Calu3 (cell line): ENCODE measurements at regions not wholly inside any gene's neighbourhood (a gene's known extent, or its start where the extent isn't known, plus 50 kb on each side); places are given as distances from the start of the nearest gene placed in this dataset.

Experiments
- BruUV-seq: library from RNA; stranded (reverse); fragments of 400-500 nt; replicated peaks from 2 replicates; lab custom pipeline; 2021; lab: Mats Ljungman, UMichigan
- CTCF ChIA-PET: fragments of 300-600 bp; sonication (Branson Sonifier 250); formaldehyde crosslinking; loops from one replicate; lab custom pipeline; 2022; ENCODE audit warnings: antibody characterized with exemption; lab: Charles Lee
- DNase-seq: peaks from one replicate; pipeline ENCODE4 v3.0.0; 2022
- H3K27ac Mint-ChIP-seq: one replicate; pipeline ENCODE4 v1.8.0; 2022; ENCODE audit warnings: mixed read lengths; ENCODE audit not compliant: unreplicated experiment
- H3K27me3 Mint-ChIP-seq: one replicate; pipeline ENCODE4 v1.8.0; 2022; ENCODE audit warnings: mixed read lengths; ENCODE audit not compliant: unreplicated experiment
- H3K36me3 Mint-ChIP-seq: one replicate; pipeline ENCODE4 v1.8.0; 2022; ENCODE audit warnings: mild to moderate bottlenecking, moderate library complexity, mixed read lengths; ENCODE audit not compliant: insufficient read depth, unreplicated experiment
- H3K4me1 Mint-ChIP-seq: one replicate; pipeline ENCODE4 v1.8.0; 2022; ENCODE audit warnings: mild to moderate bottlenecking, low read depth, mixed read lengths; ENCODE audit not compliant: unreplicated experiment
- H3K4me3 Mint-ChIP-seq: one replicate; pipeline ENCODE4 v1.8.0; 2022; ENCODE audit warnings: mild to moderate bottlenecking, low read depth, moderate library complexity, mixed read lengths; ENCODE audit not compliant: unreplicated experiment
- H3K9me3 Mint-ChIP-seq: one replicate; pipeline ENCODE4 v1.8.0; 2022; ENCODE audit warnings: low read depth, mixed read lengths; ENCODE audit not compliant: unreplicated experiment
- CTCF ChIP-seq: fragments of 200-600 bp; IDR thresholded peaks from one replicate; pipeline ENCODE4 v1.8.0; 2022; ENCODE audit warnings: antibody characterized with exemption; ENCODE audit not compliant: unreplicated experiment
- intact Hi-C: fragments of 100-400 bp; cut with micrococcal nuclease; formaldehyde crosslinking; loops from one replicate; pipeline ENCODE4 v1.10.0; 2022; ENCODE audit not compliant: unreplicated experiment

DNA sequence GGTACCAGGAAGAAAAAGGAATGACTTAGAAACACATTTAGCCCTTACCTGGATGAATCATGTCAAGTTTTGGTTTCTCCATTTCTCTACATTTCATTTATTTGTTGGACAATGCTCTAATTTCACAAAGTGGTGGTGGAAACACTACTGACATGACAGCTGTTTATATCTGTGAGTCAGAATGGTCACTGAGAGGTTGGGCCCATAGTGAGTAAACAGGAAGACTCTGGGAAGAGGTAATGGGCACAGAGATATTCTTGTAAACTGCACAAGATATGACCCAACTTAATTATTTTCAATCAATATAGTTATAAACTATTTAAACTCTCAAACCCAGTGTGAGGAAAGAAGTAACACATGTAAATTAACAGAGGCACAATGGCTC lies 176.3 kb upstream of the MEOX2 start:
- CTCF ChIA-PET, result interaction anchor here (1.2 kb wide), 1 partner anchor 27 kb away, joined by 3 read pairs; no protein-coding TSS in a partner anchor
- H3K36me3 Mint-ChIP-seq, result no peaks in the 10 kb centered on the region
- H3K4me1 Mint-ChIP-seq, result no peaks in the 10 kb centered on the region
- intact Hi-C loops, result no loop called here
- no peak for TF ChIP-seq CTCF
- no peak for DNase-seq
- H3K27ac Mint-ChIP-seq, result no peak overlapping the region
- H3K9me3 Mint-ChIP-seq, result peaks cover 2% of the 10 kb centered on the region
- BruUV-seq, result no TSS peak
- H3K4me3 Mint-ChIP-seq, result no peak overlapping the region
- H3K27me3 Mint-ChIP-seq, result no peaks in the 10 kb centered on the region

GRCh38 chr7:15862016-15862780 lies 175.7 kb upstream of the MEOX2 start:
- CTCF ChIA-PET, result no interaction called here
- H3K27ac Mint-ChIP-seq, result no peak overlapping the region
- H3K4me1 Mint-ChIP-seq, result no peaks in the 10 kb centered on the region
- no peak overlapping the region for H3K4me3 Mint-ChIP-seq
- TF ChIP-seq CTCF, result no peak
- H3K36me3 Mint-ChIP-seq, result no peaks in the 10 kb centered on the region
- no peaks in the 10 kb centered on the region for H3K27me3 Mint-ChIP-seq
- no TSS peak for BruUV-seq
- peaks cover 2% of the 10 kb centered on the region for H3K9me3 Mint-ChIP-seq
- no peak for DNase-seq
- intact Hi-C loops, result no loop called here

GRCh38 chr7:15860264-15860949 lies 173.9 kb upstream of the MEOX2 start:
- Mint-ChIP-seq H3K9me3 (peaks cover 2% of the 10 kb centered on the region), H3K4me1 (peaks cover 8% of the 10 kb centered on the region), H3K36me3 (no peaks in the 10 kb centered on the region), H3K27me3 (no peaks in the 10 kb centered on the region), H3K27ac (no peak overlapping the region), H3K4me3 (no peak overlapping the region)
- CTCF ChIA-PET, result no interaction called here
- no peak for TF ChIP-seq CTCF
- BruUV-seq, result no TSS peak
- intact Hi-C loops, result no loop called here
- DNase-seq, result no peak

DNA sequence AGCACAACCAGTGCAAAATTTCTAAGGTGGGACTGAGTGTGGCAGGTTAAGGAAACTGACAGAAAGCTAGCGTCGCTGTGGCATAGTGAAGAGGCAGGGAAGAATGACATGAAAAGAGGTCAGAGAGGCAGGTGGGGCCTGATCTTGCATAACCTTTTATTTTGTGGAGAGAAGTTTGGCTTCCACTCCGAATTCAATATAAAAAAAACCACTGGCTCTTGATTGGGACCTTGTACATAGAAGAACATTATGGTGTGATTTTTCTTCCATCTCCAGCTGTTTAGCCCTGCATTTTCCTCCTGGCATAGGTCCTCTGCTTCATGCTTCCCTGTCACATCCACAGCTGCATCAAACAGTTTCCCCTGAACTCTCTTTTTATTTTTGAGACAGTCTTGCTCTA lies 170.5 kb upstream of the MEOX2 start:
- CTCF ChIA-PET, result no interaction called here
- Mint-ChIP-seq H3K4me1 (peaks cover 18% of the 10 kb centered on the region), H3K27me3 (no peaks in the 10 kb centered on the region), H3K4me3 (no peak overlapping the region), H3K9me3 (peaks cover 2% of the 10 kb centered on the region), H3K27ac (no peak overlapping the region), H3K36me3 (no peaks in the 10 kb centered on the region)
- TF ChIP-seq CTCF, result no peak
- intact Hi-C loops, result no loop called here
- no TSS peak for BruUV-seq
- DNase-seq, result no peak
